NCI-H2196 treated with DMSO at 0.1 percent for 48 hours (cell line): ENCODE measurements at regions not wholly inside any gene's neighbourhood (a gene's known extent, or its start where the extent isn't known, plus 50 kb on each side); places are given as distances from the start of the nearest gene placed in this dataset.

Experiments
- DNase-seq: peaks from one replicate; lab custom pipeline; 2025; ENCODE audit not compliant: unreplicated experiment; lab: John Stamatoyannopoulos, UW

- DNase-seq, result no peak
Observed at GRCh38 chr4:27472364-27472763, 611.7 kb downstream of the STIM2 start.

- DNase-seq, result no peak
Observed at GRCh38 chr4:27474691-27475090, 614.0 kb downstream of the STIM2 start.

- no peak for DNase-seq
Observed at GRCh38 chr4:27484216-27484615, 623.6 kb downstream of the STIM2 start.

DNA sequence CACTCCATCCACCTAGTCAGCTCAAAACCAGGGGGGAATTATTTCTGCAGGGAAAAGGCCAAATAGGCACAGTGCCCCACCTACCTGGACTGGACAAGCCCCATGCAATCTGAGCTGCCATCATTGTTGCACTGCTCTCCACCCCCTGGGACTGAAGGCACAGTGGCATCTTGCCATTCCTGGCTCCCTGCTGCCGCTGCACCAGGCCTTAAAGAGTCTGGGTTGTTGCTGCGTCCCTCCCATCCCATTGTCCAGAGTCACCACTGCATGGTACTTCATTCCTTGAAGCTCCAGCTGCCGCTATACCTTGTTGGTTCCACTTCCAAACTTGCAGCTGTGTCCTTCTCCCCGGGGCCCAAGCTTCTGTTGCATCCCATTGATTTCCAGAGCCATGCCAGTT, 629.7 kb downstream of the STIM2 start:
- no peak for DNase-seq

DNA sequence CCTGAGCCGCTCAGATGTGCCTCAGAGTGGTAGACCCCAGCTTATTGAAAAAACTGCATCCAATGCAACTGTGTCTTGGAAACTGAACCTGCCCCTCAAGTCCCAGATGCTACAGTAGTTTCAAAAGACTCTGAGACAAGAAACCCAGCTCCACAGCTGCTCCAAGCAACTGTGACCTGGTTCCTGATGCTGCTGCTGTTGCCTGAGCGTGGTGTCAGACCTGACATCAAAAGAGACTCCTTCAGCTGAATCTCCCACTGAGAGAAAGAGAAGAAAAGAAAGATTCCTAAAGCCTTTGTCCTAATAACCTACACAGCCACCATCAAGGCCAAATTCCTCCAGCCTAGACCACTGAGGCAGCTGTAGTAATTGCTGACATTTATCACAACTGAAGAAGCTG, 630.1 kb downstream of the STIM2 start:
- no peak for DNase-seq

GRCh38 chr4:27506401-27506800, 645.8 kb downstream of the STIM2 start:
- DNase-seq, result no peak

- no peak for DNase-seq
Observed at GRCh38 chr4:27514711-27515110, 654.1 kb downstream of the STIM2 start.

- DNase-seq, result no peak
Observed at GRCh38 chr4:27515140-27515539, 654.5 kb downstream of the STIM2 start.

DNA sequence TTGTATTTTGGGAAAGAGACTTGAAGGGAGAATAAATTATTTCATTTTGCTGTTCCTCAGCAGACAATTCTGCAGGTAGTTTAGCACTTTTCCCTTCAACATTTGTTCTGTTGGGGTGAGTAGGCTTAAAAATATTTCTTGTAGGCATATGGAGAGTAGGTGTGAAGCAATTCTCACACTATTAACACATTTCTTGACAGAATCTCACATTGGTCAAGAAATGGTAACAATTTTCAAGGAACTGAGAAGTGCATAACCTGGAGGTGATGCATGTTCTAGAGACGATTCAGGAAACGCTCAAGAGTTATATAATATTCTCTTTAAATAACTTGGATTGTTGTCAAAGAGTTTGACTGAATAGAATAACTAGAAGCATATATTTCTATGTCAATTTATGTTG, 658.2 kb downstream of the STIM2 start:
- no peak for DNase-seq

DNA sequence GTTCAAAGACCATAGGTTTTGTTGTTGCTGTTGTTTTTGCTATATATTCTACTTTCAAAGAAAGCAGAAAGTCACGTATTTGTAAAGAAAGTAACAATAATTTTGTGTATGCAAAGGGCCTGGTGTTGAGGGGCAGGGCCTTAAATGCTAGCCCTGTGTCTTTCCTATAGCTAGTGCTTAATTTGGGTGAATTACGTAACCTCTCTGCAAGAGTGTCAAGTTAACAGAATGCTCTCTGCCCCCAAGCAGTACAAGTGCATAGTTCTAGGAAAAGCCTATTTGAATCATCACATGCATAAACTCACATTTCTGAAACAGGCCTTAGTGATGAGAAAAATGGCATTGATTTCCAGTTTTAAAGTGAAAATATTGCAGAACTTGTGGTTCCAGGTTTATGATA, 663.6 kb downstream of the STIM2 start:
- no peak for DNase-seq

- DNase-seq, result no peak
Observed at GRCh38 chr4:27534488-27534887, 673.8 kb downstream of the STIM2 start.

- no peak for DNase-seq
Observed at GRCh38 chr4:27568236-27568951, 707.8 kb downstream of the STIM2 start.

DNA sequence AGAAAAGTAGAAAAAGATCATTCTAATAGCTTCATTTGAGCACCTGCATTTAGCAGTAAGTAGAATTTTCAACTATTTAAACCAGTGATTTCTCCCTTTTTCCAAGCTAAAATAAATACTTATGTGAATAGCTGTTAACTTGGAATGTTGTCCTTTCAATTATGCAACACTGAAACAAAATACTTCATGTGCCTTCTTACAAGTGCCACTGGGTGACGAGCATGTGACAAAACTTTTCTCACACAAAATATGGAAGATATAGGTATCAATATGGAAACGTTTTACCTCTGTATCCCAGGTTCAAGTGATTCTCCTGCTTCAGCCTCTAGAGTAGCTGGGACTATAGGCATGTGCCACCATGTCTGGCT, 708.3 kb downstream of the STIM2 start:
- DNase-seq, result no peak

DNA sequence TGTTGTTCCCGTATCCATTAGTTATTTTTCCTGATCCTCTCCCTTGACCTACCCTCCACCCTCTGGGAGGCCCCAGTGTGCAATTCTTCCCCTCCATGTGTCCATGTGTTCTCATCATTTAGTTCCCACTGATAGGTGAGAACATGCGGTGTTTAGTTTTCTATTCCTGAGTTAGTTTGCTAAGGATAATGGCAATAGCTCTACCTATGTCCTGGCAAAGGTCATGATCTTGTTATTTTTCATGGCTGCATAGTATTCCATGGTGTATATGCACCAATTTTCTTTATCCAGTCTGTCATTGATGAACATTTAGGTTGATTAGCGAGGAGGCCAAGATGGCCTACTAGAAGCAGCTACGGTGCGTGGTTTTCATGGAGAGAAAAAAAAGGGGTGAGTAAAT, 714.1 kb downstream of the STIM2 start:
- no peak for DNase-seq

DNA sequence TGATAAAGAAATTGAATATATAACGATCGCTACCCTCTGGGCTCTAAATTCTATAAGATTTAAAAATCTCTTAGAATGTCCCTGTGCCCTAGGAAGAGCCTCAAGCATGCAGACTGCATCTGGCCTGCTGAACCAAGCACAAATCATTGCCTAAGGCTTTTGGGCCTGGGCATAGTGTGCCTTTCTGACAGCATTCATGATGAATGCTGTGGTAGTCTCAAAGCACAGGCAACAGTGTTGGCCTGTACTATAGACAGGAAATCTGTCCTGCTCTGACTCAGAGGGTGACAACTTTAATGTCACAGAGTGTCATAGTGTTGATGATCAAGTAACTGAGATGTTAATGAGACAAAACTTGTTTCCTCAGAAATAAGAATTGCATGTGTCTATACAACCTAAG, 717.3 kb downstream of the STIM2 start:
- no peak for DNase-seq

DNA sequence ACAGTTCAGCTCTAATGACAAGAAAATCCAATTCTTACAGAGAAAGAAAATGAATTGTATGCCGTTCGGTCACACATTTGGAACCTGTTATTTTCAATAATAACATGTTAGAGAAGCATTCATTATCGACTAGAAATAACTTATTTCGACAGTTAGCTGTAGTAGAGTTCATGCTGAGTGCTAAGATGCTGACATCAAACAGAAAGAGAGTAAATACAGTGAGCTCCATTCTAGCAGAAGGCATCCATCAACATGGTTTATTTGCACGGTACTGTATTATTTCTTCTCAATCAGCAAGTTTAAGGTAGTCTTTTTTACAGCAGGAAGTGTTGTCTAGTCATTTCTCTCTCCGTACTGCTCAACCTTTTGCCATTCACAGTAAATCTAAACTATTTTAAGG, 732.1 kb downstream of the STIM2 start:
- DNase-seq, result no peak

GRCh38 chr4:27594922-27595321, 734.3 kb downstream of the STIM2 start:
- DNase-seq, result no peak

DNA sequence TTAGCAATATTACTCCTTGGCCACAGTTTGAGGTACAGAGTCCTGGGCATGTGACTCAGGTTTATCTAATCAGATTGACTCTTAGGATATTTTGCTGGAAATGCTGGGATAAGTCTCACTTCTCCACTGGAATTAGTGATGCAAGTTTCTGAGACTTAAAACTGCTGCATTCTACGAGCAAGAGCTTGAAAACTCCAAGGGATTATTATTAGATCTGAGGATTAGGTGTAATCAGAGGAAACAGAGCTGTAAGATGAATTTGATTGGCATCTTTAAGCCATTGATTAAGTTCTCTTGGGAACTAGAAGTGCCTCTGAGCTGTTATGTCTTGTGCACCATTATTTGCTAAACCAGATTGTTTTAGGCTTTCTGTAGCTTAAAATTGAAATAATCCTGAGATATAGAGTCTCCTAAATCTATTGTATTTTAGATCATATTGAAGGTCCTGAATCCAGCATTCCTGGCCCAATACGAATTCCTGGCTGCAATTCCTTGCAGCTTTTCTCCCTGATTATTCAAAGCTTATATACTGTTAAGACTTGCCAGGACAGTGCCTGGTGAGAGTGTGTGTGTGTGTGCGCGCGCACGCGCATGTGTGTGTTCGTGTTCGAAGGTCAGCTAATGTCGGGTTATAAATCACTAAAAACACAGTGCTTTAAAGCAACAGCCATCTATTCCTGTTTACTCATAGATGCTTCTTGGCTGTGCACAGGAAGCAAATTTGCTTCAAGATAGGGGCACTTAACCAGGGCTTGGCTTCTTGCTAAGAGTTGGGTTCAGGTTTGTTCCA, 735.1 kb downstream of the STIM2 start:
- no peak for DNase-seq

GRCh38 chr4:27602172-27602571, 741.5 kb downstream of the STIM2 start:
- no peak for DNase-seq

GRCh38 chr4:27604692-27605091, 744.1 kb downstream of the STIM2 start:
- DNase-seq, result no peak

GRCh38 chr4:27616166-27616565, 755.5 kb downstream of the STIM2 start:
- DNase-seq, result no peak

DNA sequence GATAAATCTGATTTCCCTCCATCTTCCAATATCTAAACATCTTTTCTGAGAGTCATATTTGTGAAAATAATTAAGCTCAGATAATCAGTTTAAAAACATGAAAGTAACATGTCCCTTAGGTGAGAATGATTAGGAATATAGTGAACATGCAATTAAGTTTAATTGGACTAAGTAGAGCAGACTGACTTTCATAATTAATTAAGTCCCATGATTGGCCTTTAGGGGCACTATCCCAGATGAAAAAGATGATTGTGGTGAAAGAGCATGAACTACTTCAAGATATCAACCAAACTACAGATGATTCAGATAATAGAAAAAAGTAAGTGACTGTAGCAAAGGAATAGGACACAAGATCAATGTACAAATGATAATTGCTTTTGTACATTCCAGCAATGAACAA, 758.8 kb downstream of the STIM2 start:
- no peak for DNase-seq

DNA sequence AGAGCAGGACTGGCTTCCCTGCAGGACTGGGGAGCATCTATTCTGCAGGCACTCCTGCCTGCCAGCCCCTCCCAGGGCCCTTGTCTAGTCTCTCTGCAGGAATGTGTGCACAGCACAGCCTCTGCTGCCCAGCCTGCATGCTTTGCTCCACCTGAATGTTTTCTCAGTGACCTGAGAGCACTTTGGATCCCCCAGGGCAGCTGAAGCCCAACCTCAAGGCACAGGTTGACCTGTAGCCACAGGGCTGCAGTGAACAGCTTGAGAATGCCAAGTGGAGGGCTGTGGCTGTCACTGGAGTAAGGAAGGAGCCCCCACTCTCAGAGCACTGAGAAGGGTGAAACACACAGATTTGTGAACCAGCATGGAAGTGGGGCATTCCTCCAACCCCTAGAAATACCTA, 760.2 kb downstream of the STIM2 start:
- DNase-seq, result no peak
